ENCODE measurements at regions not wholly inside any gene's neighbourhood (a gene's known extent, or its start where the extent isn't known, plus 50 kb on each side); places are given as distances from the start of the nearest gene placed in this dataset.

- peak; percentile 59 for DNase-seq
Measured at GRCh38 chr2:37472959-37473358, 128.5 kb downstream of the QPCT start.

DNA sequence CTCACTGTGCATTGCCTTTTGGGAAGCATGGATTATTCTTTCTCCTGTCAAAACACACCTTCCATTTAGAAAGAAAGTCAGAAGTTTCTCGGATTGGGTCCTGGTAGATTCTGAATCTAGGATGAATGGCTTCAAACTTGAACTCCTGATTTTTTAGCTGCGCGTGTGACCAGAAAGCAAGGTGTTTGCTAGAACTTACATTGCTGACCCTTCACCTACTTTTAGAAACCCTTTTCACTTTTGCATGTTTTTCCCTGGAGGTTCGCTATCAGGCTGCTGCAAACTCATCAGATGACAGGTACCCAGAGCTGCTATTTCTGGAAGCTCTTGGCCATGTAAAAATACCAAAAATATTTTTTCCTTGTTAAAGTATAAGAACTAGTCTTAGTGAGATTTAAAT, 132.0 kb downstream of the QPCT start:
- DNase-seq, result no peak

GRCh38 chr2:37477921-37478320, 133.5 kb downstream of the QPCT start:
- no peak for DNase-seq

GRCh38 chr2:37481244-37481643, 136.8 kb downstream of the QPCT start:
- DNase-seq, result no peak

GRCh38 chr2:37489041-37489456, 144.6 kb downstream of the QPCT start:
- DNase-seq, result no peak

DNA sequence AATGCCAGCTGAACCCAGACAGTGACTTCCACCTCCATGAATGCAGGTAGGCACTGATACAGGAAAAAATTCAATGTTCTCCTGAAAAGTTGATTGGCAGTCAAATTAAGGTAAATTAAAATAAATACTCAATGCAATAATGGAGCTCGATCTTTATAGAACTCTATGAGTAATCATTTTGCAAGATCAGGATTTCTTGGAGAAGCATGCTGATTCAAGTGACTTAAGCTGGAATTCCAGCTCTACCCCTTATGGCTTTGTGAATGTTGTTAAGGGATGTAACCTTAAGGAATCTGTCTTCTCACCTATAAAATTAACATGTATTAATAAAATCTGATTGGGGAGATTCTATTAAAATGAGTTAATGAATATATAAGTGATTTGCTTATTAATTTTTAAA, 145.1 kb downstream of the QPCT start:
- no peak for DNase-seq

GRCh38 chr2:37493425-37493824, 149.0 kb downstream of the QPCT start:
- DNase-seq, result no peak

- DNase-seq, result no peak
Measured at GRCh38 chr2:37499113-37499512, 154.7 kb downstream of the QPCT start.

DNA sequence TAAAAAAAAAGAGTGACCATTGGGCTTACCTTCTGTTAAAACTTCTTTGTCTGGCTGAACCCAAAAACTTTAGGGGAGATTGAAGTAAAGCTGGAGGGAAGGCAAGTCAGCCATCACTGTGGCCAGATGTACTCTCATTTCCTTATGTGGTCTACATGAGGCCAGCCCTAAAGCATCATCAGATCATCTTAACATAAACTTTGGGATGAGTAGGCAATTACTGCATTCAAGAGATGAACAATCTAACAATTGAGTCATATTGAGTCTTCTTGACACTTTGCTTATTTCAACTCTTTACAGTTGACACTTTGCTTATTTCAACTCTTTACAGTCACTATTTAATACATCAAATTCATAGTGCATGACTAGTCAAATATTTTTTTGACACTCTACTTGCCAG, 155.6 kb downstream of the QPCT start:
- DNase-seq, result no peak

DNA sequence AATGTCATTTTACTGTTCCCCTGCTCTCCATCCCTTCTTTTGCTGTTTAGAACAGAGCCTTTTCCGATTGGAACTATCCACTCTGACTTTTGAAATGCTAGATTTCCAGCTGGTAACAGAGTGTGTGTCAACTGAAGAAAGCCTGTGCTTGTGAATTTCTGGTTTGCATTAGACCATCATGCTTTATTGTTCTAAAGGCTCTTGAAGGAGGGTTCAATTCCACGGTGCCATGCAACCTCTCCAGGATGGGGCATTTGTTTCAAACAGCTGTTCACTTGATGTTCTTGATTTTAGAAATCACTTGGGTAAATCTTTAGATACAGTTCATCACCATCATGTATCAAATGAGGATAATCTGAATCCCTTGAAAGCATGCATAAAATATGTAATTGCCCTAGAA, 156.7 kb downstream of the QPCT start:
- no peak for DNase-seq

- DNase-seq, result peak; percentile 23
Measured at GRCh38 chr2:37506407-37507050, 162.1 kb downstream of the QPCT start.

- no peak for DNase-seq
Measured at GRCh38 chr2:37507051-37507410, 162.6 kb downstream of the QPCT start.

GRCh38 chr2:37507703-37508102, 163.3 kb downstream of the QPCT start:
- DNase-seq, result no peak

- DNase-seq, result no peak
Measured at GRCh38 chr2:37512971-37513370, 158.5 kb downstream of the CDC42EP3 start.

DNA sequence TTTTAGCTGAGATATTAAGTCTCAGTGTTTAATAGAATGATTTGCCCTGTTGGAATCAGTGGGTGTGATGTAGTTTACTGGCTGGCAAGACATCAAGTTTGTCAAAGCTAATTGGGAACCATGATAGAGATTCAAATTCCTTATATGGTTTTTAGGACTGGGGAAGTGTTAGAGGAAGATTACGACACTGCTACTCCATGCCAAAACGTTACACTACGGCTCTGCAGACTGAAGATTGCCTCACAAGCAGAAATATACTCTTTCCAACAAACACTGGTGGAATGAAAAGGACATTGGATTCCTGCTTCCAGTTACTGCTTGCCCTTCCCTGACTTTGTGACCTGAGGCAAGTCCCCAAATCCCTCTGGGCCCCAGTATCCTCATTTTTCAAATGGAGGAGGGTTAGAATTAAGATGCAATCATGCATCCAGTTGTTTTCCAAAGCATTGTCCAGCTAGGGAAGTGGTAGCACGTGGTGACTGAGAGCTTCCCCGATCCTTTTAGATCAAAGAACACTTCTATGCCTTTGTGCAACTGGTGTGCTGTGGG, 147.6 kb downstream of the CDC42EP3 start:
- DNase-seq, result peak; percentile 54

DNA sequence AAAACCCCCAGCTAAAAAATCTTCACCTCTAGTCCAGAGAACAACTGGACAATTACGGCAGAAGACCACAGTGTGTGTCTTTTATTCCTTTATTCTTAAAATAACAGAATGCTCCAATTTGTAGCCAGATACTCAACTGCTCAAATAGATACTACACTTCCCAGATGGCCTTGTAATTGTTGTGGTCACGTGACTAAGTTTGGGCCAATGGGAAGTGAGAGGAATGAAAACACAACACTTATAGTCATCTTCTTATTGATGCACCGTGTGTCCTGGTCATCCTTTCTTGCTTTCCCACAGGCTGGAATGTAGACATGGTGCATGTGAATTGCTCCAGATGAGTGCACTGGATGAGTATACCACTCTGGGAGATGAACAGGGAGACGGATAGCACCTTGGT, 145.1 kb downstream of the CDC42EP3 start:
- DNase-seq, result no peak

DNA sequence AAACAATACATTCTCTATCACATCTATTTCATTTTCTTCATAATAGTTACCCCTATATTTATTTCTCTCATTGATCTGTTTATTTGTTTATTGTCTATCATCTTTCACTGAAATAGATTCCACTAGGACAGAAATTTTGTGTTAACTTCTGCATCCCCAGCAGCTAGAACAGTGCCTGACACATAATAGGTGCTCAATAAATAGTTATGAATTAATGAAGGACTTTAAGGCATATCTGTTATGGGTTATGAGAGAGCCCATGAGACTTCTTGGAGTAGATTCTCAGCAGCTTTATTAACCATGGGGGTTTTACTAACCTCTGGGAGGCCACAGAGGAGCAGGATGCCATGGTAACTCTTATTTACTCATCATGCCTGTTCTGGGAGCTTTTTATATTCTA, 144.6 kb downstream of the CDC42EP3 start:
- no peak for DNase-seq

DNA sequence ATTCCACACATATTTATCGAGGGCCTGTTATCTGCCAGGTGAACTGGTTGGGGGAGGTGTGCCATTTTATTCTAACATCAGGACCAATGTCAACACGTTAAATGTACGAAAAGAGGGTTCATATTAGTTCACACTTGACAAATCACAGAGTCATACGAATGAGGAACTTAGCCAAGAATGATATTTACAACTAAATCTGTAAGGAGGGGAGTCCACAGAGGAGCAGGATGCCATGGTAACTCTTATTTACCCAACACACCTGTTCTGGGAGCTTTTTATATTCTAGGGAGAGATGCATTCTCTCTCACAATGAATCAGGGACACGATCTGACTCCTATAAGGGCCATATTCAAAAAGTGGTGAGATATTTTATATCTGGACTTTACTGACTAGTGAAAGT, 144.1 kb downstream of the CDC42EP3 start:
- DNase-seq, result no peak

- DNase-seq, result no peak
Measured at GRCh38 chr2:37529830-37530415, 141.5 kb downstream of the CDC42EP3 start.

DNA sequence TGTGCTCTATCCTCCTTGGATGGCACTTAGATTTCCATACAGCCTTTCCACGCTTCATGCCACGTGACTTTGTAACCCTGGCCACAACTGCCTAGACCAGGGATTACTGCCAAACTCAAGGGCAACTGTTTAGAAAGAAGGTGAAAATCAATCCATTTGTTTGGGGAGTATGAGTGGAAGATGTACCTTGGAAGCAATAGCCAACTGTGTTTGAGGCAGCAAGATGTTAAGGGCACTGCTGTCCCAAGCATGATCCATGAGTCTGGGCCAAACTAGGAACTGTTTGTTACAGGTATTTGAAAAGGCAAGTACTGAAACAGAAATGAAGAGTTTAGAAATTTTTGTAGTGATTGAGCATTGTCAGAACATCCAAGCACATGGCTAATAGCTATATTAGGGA, 138.9 kb downstream of the CDC42EP3 start:
- no peak for DNase-seq

- no peak for DNase-seq
Measured at GRCh38 chr2:37537316-37537715, 134.1 kb downstream of the CDC42EP3 start.

GRCh38 chr2:37541516-37541915, 129.9 kb downstream of the CDC42EP3 start:
- DNase-seq, result no peak

DNA sequence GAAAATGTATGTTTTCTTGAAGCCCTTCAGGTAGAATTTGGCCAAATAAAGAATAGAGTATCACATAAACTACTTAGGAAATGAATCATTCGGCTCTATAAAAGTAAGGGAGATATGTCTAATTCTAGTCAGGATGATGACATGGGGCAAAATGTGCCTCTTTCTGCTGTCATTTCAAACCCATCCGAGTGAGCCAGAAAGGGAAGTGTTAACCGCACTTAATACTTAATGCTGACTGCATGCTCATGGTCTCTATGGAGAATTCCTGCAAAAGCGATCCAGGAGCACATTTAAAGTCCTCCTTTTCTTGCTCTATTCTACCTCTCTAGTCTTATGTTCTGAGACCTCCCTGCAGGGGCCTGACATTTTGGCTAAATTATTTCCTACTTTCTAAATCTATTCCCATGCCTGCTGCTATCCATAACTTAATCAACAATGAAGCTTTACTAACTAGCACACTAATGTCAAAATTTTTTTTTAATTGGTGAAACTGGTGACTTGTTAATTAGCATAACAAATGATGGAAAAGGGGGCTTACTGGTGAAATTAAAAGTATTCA, 127.4 kb downstream of the CDC42EP3 start:
- no peak for DNase-seq

DNA sequence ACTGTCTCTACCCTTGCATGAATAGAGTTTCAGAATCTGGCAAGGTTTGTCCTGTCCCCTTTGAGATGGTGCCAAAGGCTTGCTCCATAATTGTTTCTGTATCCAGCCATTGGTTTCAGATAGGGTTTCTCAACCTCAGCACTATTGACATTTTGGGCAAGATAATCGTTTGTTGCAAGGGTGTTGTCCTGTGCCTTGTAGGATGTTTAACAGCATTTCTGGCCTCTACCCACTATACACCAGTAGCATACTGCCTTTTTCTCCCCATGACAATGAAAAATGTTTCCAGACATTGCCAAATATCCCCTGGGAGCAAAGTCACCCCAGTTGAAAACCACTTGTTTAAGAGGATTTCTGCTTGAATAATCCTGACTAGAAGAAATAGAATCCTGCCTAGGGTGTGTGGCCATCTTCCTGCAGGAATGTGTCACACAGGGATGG, 126.8 kb downstream of the CDC42EP3 start:
- DNase-seq, result no peak
